Ureter (tissue), 1 donor: ENCODE measurements at regions not wholly inside any gene's neighbourhood (a gene's known extent, or its start where the extent isn't known, plus 50 kb on each side); places are given as distances from the start of the nearest gene placed in this dataset.

Source experiments
- DNase-seq: peaks from one replicate; pipeline ENCODE4 v3.0.0-alpha.2; 2020; ENCODE audit warnings: low spot score
- donor health status: DM: yes; HTN: yes; CAD: no.

GRCh38 chr5:161235569-161235968 is 311.0 kb downstream of the GABRB2 start:
- no peak for DNase-seq

GRCh38 chr5:161233553-161233952 is 313.0 kb downstream of the GABRB2 start:
- no peak for DNase-seq

- no peak for DNase-seq
These were observed 316.3 kb downstream of the GABRB2 start for GRCh38 chr5:161230221-161230620.

- no peak for DNase-seq
These were observed 326.7 kb downstream of the GABRB2 start for GRCh38 chr5:161219816-161220215.

GRCh38 chr5:161216877-161217276 is 329.6 kb downstream of the GABRB2 start:
- DNase-seq, result no peak

GRCh38 chr5:161212123-161212712 is 334.3 kb downstream of the GABRB2 start:
- DNase-seq, result no peak

- DNase-seq, result no peak
These were observed 345.0 kb downstream of the GABRB2 start for GRCh38 chr5:161201558-161201957.

- DNase-seq, result no peak
These were observed 338.8 kb upstream of the ATP10B start for GRCh38 chr5:161190778-161191177.

- no peak for DNase-seq
These were observed 338.1 kb upstream of the ATP10B start for GRCh38 chr5:161190086-161190485.

- no peak for DNase-seq
These were observed 337.4 kb upstream of the ATP10B start for GRCh38 chr5:161189452-161189851.

GRCh38 chr5:161183559-161183958 is 331.5 kb upstream of the ATP10B start:
- DNase-seq, result no peak

- no peak for DNase-seq
These were observed 324.2 kb upstream of the ATP10B start for GRCh38 chr5:161176221-161176620.

GRCh38 chr5:161169776-161170175 is 317.8 kb upstream of the ATP10B start:
- no peak for DNase-seq

GRCh38 chr5:161167016-161167767 is 315.2 kb upstream of the ATP10B start:
- no peak for DNase-seq

- no peak for DNase-seq
These were observed 314.1 kb upstream of the ATP10B start for GRCh38 chr5:161165998-161166660.

GRCh38 chr5:161157925-161158324 is 305.9 kb upstream of the ATP10B start:
- DNase-seq, result no peak

- no peak for DNase-seq
These were observed 303.4 kb upstream of the ATP10B start for GRCh38 chr5:161155451-161155850.

GRCh38 chr5:161152415-161152940 is 300.5 kb upstream of the ATP10B start:
- DNase-seq, result no peak

- no peak for DNase-seq
These were observed 298.5 kb upstream of the ATP10B start for GRCh38 chr5:161150441-161150988.

- no peak for DNase-seq
These were observed 297.1 kb upstream of the ATP10B start for GRCh38 chr5:161149078-161149477.

GRCh38 chr5:161138751-161139455 is 286.9 kb upstream of the ATP10B start:
- DNase-seq, result no peak

- no peak for DNase-seq
These were observed 282.9 kb upstream of the ATP10B start for GRCh38 chr5:161134956-161135355.
